ENCODE measurements at regions not wholly inside any gene's neighbourhood (a gene's known extent, or its start where the extent isn't known, plus 50 kb on each side); places are given as distances from the start of the nearest gene placed in this dataset.
"Not testable (repeated sequence)": the region's sequence is repeated elsewhere in the genome, so short reads cannot be mapped to it uniquely, and the experiment has no call there.

DNA sequence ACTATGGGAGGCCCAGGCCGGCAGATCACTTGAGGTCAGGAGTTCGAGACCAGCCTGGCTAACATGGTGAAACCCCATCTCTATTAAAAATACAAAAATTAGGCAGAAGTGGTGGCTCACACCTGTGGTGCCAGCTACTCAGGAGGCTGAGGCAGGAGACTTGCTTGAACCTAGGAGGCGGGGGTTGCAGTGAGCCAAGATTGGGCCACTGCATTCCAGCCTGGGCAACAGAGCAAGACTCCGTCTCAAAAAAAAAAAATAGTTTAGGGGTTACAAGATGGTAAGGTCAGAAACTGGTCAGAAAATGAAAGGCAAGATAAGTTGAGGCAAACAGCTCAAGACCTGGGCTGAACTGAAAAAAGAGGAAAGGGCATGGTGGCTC is 55.9 kb upstream of the XIAP start:
- TF ChIP-seq, protein P1, sequence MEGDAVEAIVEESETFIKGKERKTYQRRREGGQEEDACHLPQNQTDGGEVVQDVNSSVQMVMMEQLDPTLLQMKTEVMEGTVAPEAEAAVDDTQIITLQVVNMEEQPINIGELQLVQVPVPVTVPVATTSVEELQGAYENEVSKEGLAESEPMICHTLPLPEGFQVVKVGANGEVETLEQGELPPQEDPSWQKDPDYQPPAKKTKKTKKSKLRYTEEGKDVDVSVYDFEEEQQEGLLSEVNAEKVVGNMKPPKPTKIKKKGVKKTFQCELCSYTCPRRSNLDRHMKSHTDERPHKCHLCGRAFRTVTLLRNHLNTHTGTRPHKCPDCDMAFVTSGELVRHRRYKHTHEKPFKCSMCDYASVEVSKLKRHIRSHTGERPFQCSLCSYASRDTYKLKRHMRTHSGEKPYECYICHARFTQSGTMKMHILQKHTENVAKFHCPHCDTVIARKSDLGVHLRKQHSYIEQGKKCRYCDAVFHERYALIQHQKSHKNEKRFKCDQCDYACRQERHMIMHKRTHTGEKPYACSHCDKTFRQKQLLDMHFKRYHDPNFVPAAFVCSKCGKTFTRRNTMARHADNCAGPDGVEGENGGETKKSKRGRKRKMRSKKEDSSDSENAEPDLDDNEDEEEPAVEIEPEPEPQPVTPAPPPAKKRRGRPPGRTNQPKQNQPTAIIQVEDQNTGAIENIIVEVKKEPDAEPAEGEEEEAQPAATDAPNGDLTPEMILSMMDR (IDR thresholded peaks at IDR 0.05): not testable (repeated sequence)
- TF ChIP-seq EZH2phosphoT487 (IDR thresholded peaks at IDR 0.05): not testable (repeated sequence)
